Epithelial cell of proximal tubule (primary cell): ENCODE measurements at regions not wholly inside any gene's neighbourhood (a gene's known extent, or its start where the extent isn't known, plus 50 kb on each side); places are given as distances from the start of the nearest gene placed in this dataset.
"Not testable (repeated sequence)": the region's sequence is repeated elsewhere in the genome, so short reads cannot be mapped to it uniquely, and the experiment has no call there.

Source experiments
- DNase-seq: peaks from one replicate; pipeline ENCODE4 v3.0.0-alpha.2; 2011; ENCODE audit warnings: low read depth
- H3K4me3 ChIP-seq: 2 replicates; pipeline ENCODE4 v1.5.1; 2011; ENCODE audit warnings: low read depth, mild to moderate bottlenecking, low read length
- TF ChIP-seq, protein P1 (sequence below): conservative IDR thresholded peaks from 2 replicates; pipeline ENCODE4 v1.5.1; 2012; ENCODE audit warnings: low read depth, mild to moderate bottlenecking, low read length

DNA sequence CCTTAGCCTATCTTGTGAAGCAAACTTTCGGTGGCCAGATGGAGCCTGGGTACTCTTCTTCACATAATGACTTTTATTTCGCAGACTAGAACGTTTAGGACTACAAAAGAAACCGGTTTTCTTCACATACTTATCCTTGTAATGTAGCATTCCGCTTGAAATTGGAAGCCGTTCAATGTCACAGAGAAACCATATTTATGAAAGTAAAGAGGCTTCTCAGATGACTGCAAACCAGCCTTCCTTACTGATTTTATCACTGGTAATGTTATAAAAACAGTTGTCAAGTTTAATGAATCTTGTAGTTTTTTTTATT lies 94.1 kb downstream of the PPIAL4G start:
- DNase-seq: no peak
- TF ChIP-seq, protein P1, sequence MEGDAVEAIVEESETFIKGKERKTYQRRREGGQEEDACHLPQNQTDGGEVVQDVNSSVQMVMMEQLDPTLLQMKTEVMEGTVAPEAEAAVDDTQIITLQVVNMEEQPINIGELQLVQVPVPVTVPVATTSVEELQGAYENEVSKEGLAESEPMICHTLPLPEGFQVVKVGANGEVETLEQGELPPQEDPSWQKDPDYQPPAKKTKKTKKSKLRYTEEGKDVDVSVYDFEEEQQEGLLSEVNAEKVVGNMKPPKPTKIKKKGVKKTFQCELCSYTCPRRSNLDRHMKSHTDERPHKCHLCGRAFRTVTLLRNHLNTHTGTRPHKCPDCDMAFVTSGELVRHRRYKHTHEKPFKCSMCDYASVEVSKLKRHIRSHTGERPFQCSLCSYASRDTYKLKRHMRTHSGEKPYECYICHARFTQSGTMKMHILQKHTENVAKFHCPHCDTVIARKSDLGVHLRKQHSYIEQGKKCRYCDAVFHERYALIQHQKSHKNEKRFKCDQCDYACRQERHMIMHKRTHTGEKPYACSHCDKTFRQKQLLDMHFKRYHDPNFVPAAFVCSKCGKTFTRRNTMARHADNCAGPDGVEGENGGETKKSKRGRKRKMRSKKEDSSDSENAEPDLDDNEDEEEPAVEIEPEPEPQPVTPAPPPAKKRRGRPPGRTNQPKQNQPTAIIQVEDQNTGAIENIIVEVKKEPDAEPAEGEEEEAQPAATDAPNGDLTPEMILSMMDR: no peak
- peak overlapping the region; percentile 57 for H3K4me3 ChIP-seq

DNA sequence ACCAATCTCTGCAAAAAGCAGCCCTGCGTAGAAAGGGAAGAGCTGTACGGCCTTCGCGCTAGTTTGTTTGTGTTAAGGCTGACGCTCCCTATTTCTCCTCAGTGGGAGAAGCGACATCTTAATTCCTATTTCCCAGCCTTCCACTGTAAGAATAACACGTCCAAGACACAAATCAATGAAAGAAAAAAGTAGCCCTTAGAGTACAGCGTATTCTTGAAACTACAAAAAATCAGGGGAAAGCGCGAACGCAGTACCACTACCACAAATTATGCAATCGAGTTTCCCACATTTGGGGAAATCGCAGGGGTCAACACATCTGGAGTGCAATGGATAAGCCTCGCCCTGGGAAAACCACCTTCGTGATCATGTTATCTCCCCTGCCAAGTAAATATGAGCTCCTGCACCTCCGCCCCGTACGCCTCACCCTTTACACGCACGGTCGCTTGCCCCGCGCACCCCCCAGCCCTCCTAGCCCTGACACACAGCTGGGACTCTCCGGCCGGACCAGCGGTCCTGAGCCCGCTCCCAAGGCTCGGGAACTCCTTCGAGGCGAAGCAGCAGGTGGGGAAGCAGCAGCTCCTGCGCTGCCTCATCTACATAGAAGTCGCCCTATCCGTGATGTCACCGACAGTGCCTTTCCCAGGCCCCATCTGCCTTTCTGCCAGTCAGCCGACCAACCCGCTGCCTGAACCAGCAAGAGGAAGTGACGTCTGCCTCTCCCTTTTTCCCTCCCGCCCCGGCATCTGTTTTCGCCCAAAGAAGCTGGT lies 94.7 kb downstream of the PPIAL4G start:
- TF ChIP-seq, protein P1: no peak
- H3K4me3 ChIP-seq: peak overlapping the region; percentile 57
- peak; percentile 78 for DNase-seq

DNA sequence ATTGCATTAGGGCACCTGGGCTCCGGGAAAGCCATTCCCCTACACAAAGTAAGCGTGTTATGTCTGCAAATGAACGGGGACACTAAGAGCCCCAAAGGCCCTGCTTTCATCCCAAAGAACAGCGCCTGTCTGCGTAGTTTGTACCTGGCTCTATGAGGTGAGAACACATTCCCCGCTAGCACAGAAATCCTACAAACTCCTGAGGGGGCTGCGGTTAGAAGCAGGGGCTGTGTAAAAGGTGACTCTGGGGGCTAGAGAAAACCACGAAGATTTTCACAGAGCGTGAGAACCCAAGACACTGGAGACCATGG lies 95.2 kb downstream of the PPIAL4G start:
- H3K4me3 ChIP-seq: peak overlapping the region; percentile 57
- not testable (repeated sequence) for DNase-seq

DNA sequence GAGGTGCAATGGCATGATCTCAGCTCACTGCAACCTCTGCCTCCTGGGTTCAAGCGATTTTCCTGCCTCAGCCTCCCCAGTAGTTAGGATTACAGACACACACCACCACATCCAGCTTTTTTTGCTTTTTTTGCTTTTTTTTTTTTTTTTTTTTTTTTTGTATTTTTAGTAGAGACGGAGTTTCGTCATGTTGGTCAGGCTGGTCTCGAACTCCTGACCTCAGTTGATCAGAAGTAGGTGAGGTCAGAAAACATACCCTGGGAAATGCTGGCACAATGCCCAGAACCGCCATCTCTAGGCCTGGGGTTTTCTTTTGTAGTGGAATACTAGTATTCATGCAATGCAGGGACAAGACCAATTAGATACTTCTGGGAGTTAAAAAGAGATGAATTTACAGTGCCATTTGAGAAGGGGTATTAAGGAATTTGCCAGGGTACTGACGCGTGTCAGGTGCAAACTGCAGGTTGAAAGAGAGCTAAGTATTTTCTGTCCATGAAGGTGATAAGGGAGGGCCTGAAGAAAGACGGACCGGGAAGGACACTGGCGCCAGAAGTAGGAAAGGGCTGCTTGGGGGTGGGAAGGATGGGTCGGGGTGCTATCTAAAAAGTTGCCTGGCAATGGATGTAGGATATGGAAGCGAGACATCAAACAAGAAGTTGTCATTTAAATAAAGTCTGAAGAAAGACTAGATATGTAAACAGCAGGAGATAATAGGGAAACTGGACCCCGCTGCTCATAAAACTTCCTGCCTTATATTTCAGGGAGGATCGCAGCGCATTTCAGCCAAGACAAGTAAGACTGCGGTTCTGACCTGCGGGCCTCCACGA lies 95.8 kb downstream of the PPIAL4G start:
- not testable (repeated sequence) for H3K4me3 ChIP-seq, DNase-seq

DNA sequence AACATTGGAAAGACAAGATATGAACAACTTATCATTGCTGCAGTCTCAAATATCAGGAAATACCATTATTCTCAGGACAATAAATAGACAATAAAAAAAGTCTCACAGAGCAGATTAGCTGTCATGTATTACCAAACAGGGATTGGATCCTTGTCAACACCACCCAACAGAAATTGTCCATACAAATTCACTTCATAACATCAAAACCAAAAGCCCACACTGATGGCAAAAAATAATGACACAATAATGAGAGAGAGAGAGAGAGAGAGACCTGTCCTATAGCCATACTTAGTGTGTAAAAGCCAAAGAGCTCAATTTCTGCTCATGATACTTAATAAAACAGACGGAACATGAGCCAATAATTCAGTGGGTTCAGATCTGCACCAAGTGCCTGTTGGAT lies 96.5 kb downstream of the PPIAL4G start:
- DNase-seq: no peak
- TF ChIP-seq, protein P1: no peak
- no peak overlapping the region for H3K4me3 ChIP-seq

DNA sequence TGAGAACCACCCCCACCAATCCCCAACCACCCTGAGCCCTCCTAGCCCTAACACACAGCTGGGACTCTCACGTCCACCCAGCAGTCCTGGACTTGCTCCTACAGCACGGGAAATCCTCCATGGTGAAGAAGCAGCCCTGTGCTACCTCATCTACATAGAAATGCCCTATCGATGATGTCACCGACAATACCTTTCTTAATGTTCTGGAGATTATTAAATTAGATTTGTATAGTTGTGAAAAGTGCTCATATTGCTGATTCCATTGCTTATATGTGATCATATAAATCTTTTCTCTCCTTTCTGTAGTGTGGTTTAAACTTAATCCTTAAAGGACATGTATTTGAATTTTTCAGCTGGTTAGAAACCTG lies 97.1 kb downstream of the PPIAL4G start:
- DNase-seq, H3K4me3 ChIP-seq: not testable (repeated sequence)

DNA sequence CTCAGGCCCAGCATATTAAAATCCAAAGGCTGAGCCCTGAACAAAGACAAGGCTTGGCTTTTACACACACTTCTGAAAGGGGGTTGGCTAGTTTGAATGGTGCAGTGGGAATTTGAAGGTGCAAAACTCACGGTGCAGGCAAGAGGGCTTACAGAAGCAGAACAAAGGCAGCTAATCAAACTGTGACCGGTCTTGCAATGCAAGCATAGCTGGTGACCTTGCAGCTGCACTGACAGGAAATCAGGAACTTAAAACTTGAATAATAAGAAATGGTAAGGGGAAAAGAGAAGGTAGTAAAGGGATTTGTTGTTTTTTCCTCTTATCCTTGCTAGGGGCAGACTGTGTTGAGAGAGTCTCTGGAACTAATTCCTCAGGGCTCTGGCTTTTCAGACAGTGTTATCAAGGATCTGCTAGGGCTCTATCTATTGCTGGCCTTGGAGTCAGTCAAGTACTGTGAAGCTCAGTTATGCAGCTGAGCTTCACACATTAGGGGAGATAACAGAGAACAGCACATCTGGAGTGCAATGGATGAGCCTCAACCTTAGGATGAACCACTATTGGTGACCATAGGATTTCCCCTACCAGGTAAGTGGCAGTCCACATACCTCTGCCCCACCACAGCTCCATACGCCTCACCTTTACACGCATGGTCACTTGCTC lies 97.6 kb downstream of the PPIAL4G start:
- TF ChIP-seq, protein P1: no peak
- H3K4me3 ChIP-seq: no peak overlapping the region
- DNase-seq: no peak

DNA sequence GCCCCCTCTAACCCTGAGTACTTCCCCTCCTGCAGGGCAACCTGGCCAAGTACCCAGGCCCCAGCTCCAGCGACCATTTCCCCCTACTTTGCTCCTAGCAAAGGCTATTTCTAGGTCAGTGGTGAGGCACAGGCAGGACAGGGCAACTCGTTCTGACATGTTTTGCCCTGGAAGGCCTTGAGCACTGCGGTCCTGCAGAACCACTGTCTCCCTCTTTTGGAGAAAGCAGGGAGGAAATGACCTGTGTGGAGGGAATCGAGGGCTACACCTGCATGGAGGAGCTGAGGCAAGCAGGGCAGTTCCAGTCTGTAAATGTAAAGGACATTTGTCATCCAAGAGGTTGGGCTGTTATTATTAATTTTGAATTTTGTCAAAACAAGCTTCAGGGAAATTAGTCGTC lies 99.1 kb downstream of the PPIAL4G start:
- TF ChIP-seq, protein P1: no peak
- no peak for DNase-seq
- H3K4me3 ChIP-seq: no peak overlapping the region
